Heart left ventricle (tissue), 13 donors: ENCODE measurements at regions not wholly inside any gene's neighbourhood (a gene's known extent, or its start where the extent isn't known, plus 50 kb on each side); places are given as distances from the start of the nearest gene placed in this dataset.

ENCODE experiments used
- CTCF ChIP-seq, 12 donors: fragments of 200-600 bp; sonication (generic) in 4 of 12; IDR thresholded peaks; one replicate each; pipeline versions ENCODE4 v1.5.0 to v1.8.0; 2018 to 2022; ENCODE audit warnings: antibody characterized with exemption in 12 of 12, mild to moderate bottlenecking in 5 of 12
- POLR2A ChIP-seq, 2 donors: fragments of 450-650 bp; IDR thresholded peaks; one replicate each; pipeline ENCODE4 v1.6.1; 2017; ENCODE audit warnings: antibody characterized with exemption in 2 of 2, mild to moderate bottlenecking in 2 of 2, moderate library complexity in 2 of 2
- donor health status: ischemic (EF 13 %, LVEDD 7.1; RV severe dilation, severe dysfunction).
- donor health status: DM: no; HTN: yes; CAD: no.
- donor health status: DM: no; HTN: no; CAD: no.
- donor health status: ischemic (EF 25% LVEDD 6.9; RV normal size, moderate dysfunction).
- donor health status: ischemic (EF 25% LVEDD 5.7; RV mildly dilated, moderate dysfunction).
- donor health status: ischemic (EF 35%, LVEDD 5.7; RV mildly dilated, moderate dysfunction).
- donor health status: nonischemic (EF 11% LVEDD 7.7; RV severe dilation, severe dysfunction).
- donor health status: DM: yes; HTN: yes; CAD: no.
- donor health status: PGD.
- donor health status: ischemic (EF 29% LVEDD 5.4; RV normal size, mild dysfunction).
- donor health status: nonischemic (EF 23%, LVEDD 6.1; RV moderate dilation, normal function).

GRCh38 chr4:151460434-151460833 is 51.5 kb downstream of the FHIP1A start:
- no peak for TF ChIP-seq POLR2A (IDR thresholded peaks at IDR 0.05)
- TF ChIP-seq CTCF (IDR thresholded peaks at IDR 0.05): no peak
